ENCODE measurements at regions not wholly inside any gene's neighbourhood (a gene's known extent, or its start where the extent isn't known, plus 50 kb on each side); places are given as distances from the start of the nearest gene placed in this dataset.

DNA sequence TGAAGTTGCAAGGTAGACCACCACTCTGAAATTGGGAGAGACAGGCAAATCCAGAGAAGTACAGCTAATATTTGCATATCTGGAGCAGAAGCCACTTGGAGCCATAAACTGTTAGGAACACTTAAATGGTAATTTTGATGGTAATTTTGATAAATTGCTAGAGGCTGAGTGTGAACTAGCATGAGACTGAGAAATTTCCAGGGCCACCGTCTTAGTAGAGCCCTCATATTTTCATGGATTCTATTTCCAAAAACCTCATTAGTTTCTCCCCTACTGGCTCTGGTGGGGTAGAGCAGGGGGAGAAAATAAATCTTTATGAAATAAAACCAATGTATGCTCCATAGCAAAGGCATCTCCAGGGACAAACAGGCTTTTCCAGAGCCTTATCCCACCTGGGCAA, 429.4 kb upstream of the DIPK2B start:
- ATAC-seq, result no peak
- FAIRE-seq, result no peak

DNA sequence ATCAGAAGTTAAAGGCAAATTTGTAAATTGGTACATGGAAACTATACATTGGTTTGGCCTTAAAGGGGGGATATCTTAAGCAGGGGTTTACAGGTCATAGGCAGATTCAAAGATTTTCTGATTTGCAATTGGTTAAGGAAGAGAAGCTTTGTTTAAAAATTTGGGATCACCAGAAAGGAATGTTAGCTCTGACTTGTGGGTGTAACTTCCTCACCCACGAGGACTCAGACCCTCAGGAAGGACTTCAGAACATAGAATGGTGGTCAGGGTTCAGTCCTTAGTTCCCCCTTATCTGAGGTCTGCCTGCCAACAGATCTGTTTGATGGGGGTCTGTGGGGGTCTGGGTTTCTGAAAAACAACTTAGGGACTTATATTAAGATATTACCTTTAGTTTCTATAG, 427.4 kb upstream of the DIPK2B start:
- no peaks in the 10 kb centered on the region for H3K27me3 ChIP-seq
- no peaks in the 10 kb centered on the region for H3K4me1 ChIP-seq
- H3K36me3 ChIP-seq, result no peaks in the 10 kb centered on the region
- no peak for ATAC-seq
- FAIRE-seq, result no peak
- no peak overlapping the region for H3K27ac ChIP-seq
- intact Hi-C loops (cut with DNase I), result no loop called here
- WGBS, 2 donors, result 31 to 58% methylated on average over 1 of the region's 1 CpG
- no peak for DNase-seq
- H3K9me3 ChIP-seq, result no peaks in the 10 kb centered on the region
- TF ChIP-seq CTCF (IDR thresholded peaks at IDR 0.05), result no peak
- no peak overlapping the region for H3K4me3 ChIP-seq

More for the DNA sequence above, 429.4 kb upstream of the DIPK2B start:
- intact Hi-C loops (cut with DNase I), result no loop called here
- Histone ChIP-seq H3K27ac (no peak overlapping the region), H3K4me1 (no peaks in the 10 kb centered on the region), H3K9me3 (no peaks in the 10 kb centered on the region), H3K36me3 (no peaks in the 10 kb centered on the region), H3K4me3 (no peak overlapping the region), H3K27me3 (no peaks in the 10 kb centered on the region)
- DNase-seq, result no peak
- WGBS, 2 donors, result 80 to 90% methylated on average over 1 of the region's 1 CpG
- TF ChIP-seq CTCF (IDR thresholded peaks at IDR 0.05), result no peak

DNA sequence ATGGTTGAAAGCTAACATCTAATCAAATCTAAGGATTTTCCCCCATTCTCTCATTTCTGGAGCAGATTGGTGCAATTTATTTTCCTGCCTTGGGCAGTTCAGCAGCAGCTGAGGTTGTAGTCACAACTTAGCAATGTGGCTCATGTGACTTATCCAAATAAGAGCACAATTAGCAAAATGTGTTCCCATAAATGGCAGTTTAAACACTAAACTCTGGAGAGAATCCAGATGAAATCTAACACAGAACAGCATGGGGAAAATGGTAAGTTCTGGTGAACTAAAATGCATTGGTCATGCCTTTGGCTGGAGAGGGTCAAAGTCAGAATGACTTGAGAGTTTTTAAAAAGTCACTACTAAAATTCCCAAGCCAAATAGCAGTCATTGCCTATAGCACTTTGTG, 422.6 kb upstream of the DIPK2B start:
- no peak for FAIRE-seq
- Histone ChIP-seq H3K9me3 (no peaks in the 10 kb centered on the region), H3K4me3 (no peak overlapping the region), H3K27me3 (no peaks in the 10 kb centered on the region), H3K27ac (no peak overlapping the region), H3K36me3 (no peaks in the 10 kb centered on the region), H3K4me1 (no peaks in the 10 kb centered on the region)
- DNase-seq, result no peak
- ATAC-seq, result peak in 3 of 4 donors; percentile 60 to 67 (median 67)
- TF ChIP-seq CTCF (IDR thresholded peaks at IDR 0.05), result no peak
- intact Hi-C loops (cut with DNase I), result no loop called here

DNA sequence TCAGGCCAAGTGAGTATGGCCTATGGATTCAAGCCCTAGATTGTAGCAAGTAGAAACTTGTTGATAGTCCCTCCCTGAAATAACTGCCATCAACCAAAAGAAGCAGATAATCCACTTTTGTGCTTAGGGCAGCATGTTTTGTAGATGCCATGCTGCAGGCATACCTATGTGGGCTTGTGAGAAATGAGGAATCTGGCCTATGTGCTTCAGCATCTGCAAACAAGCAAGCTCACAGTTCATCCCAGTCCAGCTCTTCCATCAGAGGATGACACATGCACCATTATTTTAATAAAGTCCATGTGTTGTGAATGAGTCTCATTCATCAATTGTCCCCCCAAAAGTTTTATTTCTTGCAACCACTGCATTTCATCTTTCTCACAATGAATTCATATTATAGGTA, 421.9 kb upstream of the DIPK2B start:
- no peak for FAIRE-seq
- no peak overlapping the region for H3K4me3 ChIP-seq
- TF ChIP-seq CTCF (IDR thresholded peaks at IDR 0.05), result no peak
- no peaks in the 10 kb centered on the region for H3K4me1 ChIP-seq
- no peak overlapping the region for H3K27ac ChIP-seq
- no peaks in the 10 kb centered on the region for H3K36me3 ChIP-seq
- no peak for DNase-seq
- no peak for ATAC-seq
- intact Hi-C loops (cut with DNase I), result no loop called here
- no peaks in the 10 kb centered on the region for H3K27me3 ChIP-seq
- H3K9me3 ChIP-seq, result no peaks in the 10 kb centered on the region

- no peak for TF ChIP-seq CTCF (IDR thresholded peaks at IDR 0.05)
- Histone ChIP-seq H3K27me3 (no peaks in the 10 kb centered on the region), H3K9me3 (no peaks in the 10 kb centered on the region), H3K4me3 (no peak overlapping the region), H3K4me1 (no peaks in the 10 kb centered on the region), H3K27ac (no peak overlapping the region), H3K36me3 (no peaks in the 10 kb centered on the region)
- ATAC-seq, result no peak
- no peak for DNase-seq
- no peak for FAIRE-seq
- 70 to 72% methylated on average over 3 of the region's 3 CpGs for WGBS, 2 donors
- intact Hi-C loops (cut with DNase I), result no loop called here
These were observed 421.4 kb upstream of the DIPK2B start for GRCh38 chrX:45622042-45622423.
